ENCODE measurements at regions not wholly inside any gene's neighbourhood (a gene's known extent, or its start where the extent isn't known, plus 50 kb on each side); places are given as distances from the start of the nearest gene placed in this dataset.

DNA sequence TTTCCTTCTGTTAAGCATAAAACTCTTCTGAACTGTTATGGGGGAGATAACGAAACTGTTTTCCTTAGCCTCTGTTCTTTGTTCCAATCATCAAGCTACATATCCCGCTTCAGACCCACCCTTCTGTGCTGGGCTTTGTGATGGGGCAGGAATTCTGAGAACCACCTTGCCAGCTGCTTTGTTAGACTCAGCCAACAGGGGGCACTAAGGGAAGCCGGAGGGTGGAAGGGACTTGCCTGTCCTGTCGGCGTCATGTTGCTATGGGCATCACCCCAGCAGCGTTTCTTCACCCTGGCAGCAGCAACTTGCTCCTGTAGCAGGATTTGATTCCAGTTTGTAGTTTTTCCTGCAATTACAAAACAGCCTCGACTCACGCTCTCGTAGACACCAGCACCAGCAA, 169.1 kb downstream of the CAAP1 start:
- Mint-ChIP-seq H3K4me3 (no peak overlapping the region), H3K4me1 (peaks cover 5% of the 10 kb centered on the region), H3K27me3 (ENCODE audit: low read depth) (peaks cover 14% of the 10 kb centered on the region), H3K36me3 (ENCODE audit: low read depth) (no peaks in the 10 kb centered on the region), H3K9me3 (no peaks in the 10 kb centered on the region), H3K27ac (ENCODE audit: unreplicated experiment) (no peak overlapping the region)
- TF ChIP-seq CTCF (conservative IDR thresholded peaks at IDR 0.05) = peak; percentile 56
- peak; percentile 49 for DNase-seq (ENCODE audit: low read depth, low spot score)

- DNase-seq (ENCODE audit: low read depth, low spot score) = no peak
- Mint-ChIP-seq H3K36me3 (ENCODE audit: low read depth) (no peaks in the 10 kb centered on the region), H3K27me3 (ENCODE audit: low read depth) (peaks cover 14% of the 10 kb centered on the region), H3K27ac (ENCODE audit: unreplicated experiment) (no peak overlapping the region), H3K4me3 (no peak overlapping the region), H3K9me3 (no peaks in the 10 kb centered on the region), H3K4me1 (peaks cover 5% of the 10 kb centered on the region)
- no peak for TF ChIP-seq CTCF (conservative IDR thresholded peaks at IDR 0.05)
These were observed 169.8 kb downstream of the CAAP1 start for GRCh38 chr9:26722755-26723154.

DNA sequence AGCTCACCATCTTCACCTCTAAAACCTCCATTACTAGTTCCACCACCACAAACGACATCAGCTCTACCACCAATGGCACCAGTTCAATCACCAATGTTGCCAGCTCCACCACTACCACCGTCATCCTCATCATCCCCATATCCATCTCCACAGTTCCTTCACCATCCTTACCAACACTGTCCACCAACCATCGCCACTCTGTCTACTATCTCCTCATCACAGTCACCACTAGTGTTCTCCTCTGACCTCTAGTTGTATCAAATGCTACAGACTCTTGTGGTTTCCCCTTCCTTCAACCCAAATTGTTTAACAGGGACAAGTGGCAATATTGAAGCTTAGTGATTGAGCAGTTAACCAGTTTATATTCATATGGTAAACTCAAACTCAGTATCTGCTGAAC, 182.6 kb downstream of the CAAP1 start:
- Mint-ChIP-seq H3K27ac (ENCODE audit: unreplicated experiment) (no peak overlapping the region), H3K4me1 (no peaks in the 10 kb centered on the region), H3K36me3 (ENCODE audit: low read depth) (no peaks in the 10 kb centered on the region), H3K9me3 (peaks cover 7% of the 10 kb centered on the region), H3K4me3 (no peak overlapping the region), H3K27me3 (ENCODE audit: low read depth) (peaks cover 11% of the 10 kb centered on the region)
- DNase-seq (ENCODE audit: low read depth, low spot score) = no peak
- no peak for TF ChIP-seq CTCF (conservative IDR thresholded peaks at IDR 0.05)

GRCh38 chr9:26706223-26706622, 186.4 kb downstream of the CAAP1 start:
- Mint-ChIP-seq H3K9me3 (peaks cover 7% of the 10 kb centered on the region), H3K36me3 (ENCODE audit: low read depth) (no peaks in the 10 kb centered on the region)

GRCh38 chr9:26695298-26695622, 197.3 kb downstream of the CAAP1 start:
- no peaks in the 10 kb centered on the region for H3K27me3 Mint-ChIP-seq (ENCODE audit: low read depth)
- DNase-seq (ENCODE audit: low read depth, low spot score) = no peak
- no peaks in the 10 kb centered on the region for H3K4me1 Mint-ChIP-seq
- H3K27ac Mint-ChIP-seq (ENCODE audit: unreplicated experiment) = no peak overlapping the region
- H3K9me3 Mint-ChIP-seq = peaks cover 24% of the 10 kb centered on the region
- no peak overlapping the region for H3K4me3 Mint-ChIP-seq
- H3K36me3 Mint-ChIP-seq (ENCODE audit: low read depth) = peaks cover 20% of the 10 kb centered on the region
- no peak for TF ChIP-seq CTCF (conservative IDR thresholded peaks at IDR 0.05)

More at GRCh38 chr9:26706223-26706622, 186.4 kb downstream of the CAAP1 start:
- no peak overlapping the region for H3K27ac Mint-ChIP-seq (ENCODE audit: unreplicated experiment)
- H3K4me1 Mint-ChIP-seq = no peaks in the 10 kb centered on the region
- DNase-seq (ENCODE audit: low read depth, low spot score) = no peak
- H3K4me3 Mint-ChIP-seq = no peak overlapping the region
- peaks cover 10% of the 10 kb centered on the region for H3K27me3 Mint-ChIP-seq (ENCODE audit: low read depth)
- TF ChIP-seq CTCF (conservative IDR thresholded peaks at IDR 0.05) = no peak
